ENCODE measurements at regions not wholly inside any gene's neighbourhood (a gene's known extent, or its start where the extent isn't known, plus 50 kb on each side); places are given as distances from the start of the nearest gene placed in this dataset.
"Not testable (repeated sequence)": the region's sequence is repeated elsewhere in the genome, so short reads cannot be mapped to it uniquely, and the experiment has no call there.

- Mint-ChIP-seq H3K9me3 (no peaks in the 10 kb centered on the region), H3K36me3 (ENCODE audit: low read depth) (no peaks in the 10 kb centered on the region), H3K4me3 (no peak overlapping the region), H3K27me3 (no peaks in the 10 kb centered on the region), H3K4me1 (no peaks in the 10 kb centered on the region), H3K27ac (no peak overlapping the region)
- no peak for ATAC-seq (replicated peaks)
Observed at GRCh38 chr19:14267224-14267741, 61.3 kb upstream of the ADGRL1 start.

GRCh38 chr19:14266208-14266607 lies 60.2 kb upstream of the ADGRL1 start:
- H3K27ac Mint-ChIP-seq; H3K36me3 Mint-ChIP-seq (ENCODE audit: low read depth); ATAC-seq (replicated peaks); H3K9me3 Mint-ChIP-seq; H3K27me3 Mint-ChIP-seq; H3K4me3 Mint-ChIP-seq; H3K4me1 Mint-ChIP-seq: not testable (repeated sequence)

GRCh38 chr19:14265290-14266036 lies 59.5 kb upstream of the ADGRL1 start:
- H3K27me3 Mint-ChIP-seq, result no peaks in the 10 kb centered on the region
- H3K4me3 Mint-ChIP-seq, result no peak overlapping the region
- ATAC-seq (replicated peaks), result no peak
- H3K9me3 Mint-ChIP-seq, result no peaks in the 10 kb centered on the region
- H3K4me1 Mint-ChIP-seq, result no peaks in the 10 kb centered on the region
- H3K27ac Mint-ChIP-seq, result no peak overlapping the region
- H3K36me3 Mint-ChIP-seq (ENCODE audit: low read depth), result no peaks in the 10 kb centered on the region

- not testable (repeated sequence) for H3K4me1 Mint-ChIP-seq; H3K9me3 Mint-ChIP-seq; H3K27me3 Mint-ChIP-seq; H3K36me3 Mint-ChIP-seq (ENCODE audit: low read depth); H3K4me3 Mint-ChIP-seq
- peak; percentile 93 for ATAC-seq (replicated peaks)
- H3K27ac Mint-ChIP-seq, result peak overlapping the region; percentile 46
Observed at GRCh38 chr19:14255902-14256649, 50.1 kb upstream of the ADGRL1 start.
